PC-3 (cell line): ENCODE measurements at regions not wholly inside any gene's neighbourhood (a gene's known extent, or its start where the extent isn't known, plus 50 kb on each side); places are given as distances from the start of the nearest gene placed in this dataset.

Experiments
- ATAC-seq: fragments of 200-7000 bp; cut with Tn5 transposase; 2 replicates; pipeline ENCODE4 v1.9.1; 2020; ENCODE audit warnings: mild to moderate bottlenecking, moderate library complexity
- BruUV-seq: library from RNA; stranded (reverse); fragments of 400-500 nt; replicated peaks from 2 replicates; lab custom pipeline; 2021; lab: Mats Ljungman, UMichigan
- CTCF ChIA-PET: fragments of 300-600 bp; sonication (Branson Sonifier 250); formaldehyde crosslinking; loops from one replicate; lab custom pipeline; 2022; ENCODE audit warnings: antibody characterized with exemption; lab: Charles Lee
- POLR2A ChIA-PET: fragments of 300-600 bp; sonication (Branson Sonifier 250); formaldehyde crosslinking; loops from one replicate; lab custom pipeline; 2022; ENCODE audit warnings: antibody characterized with exemption; ENCODE audit not compliant: unreplicated experiment; lab: Charles Lee
- DNase-seq: peaks from one replicate; pipeline ENCODE4 v3.0.0-alpha.2; 2015
- H2AFZ ChIP-seq: fragments of 300-600 bp; sonication (generic); 2 replicates; pipeline ENCODE4 v1.6.0; 2016; ENCODE audit warnings: antibody characterized with exemption, low read length
- H3F3A ChIP-seq: fragments of 300-600 bp; sonication (generic); one replicate; pipeline ENCODE4 v1.6.0; 2017; ENCODE audit warnings: antibody characterized with exemption, low read length, control low read depth, mild to moderate bottlenecking; ENCODE audit not compliant: unreplicated experiment
- H3K27ac ChIP-seq: fragments of 300-600 bp; sonication (generic); 2 replicates; pipeline ENCODE4 v1.5.1; 2016; ENCODE audit warnings: mild to moderate bottlenecking, low read length
- H3K27me3 ChIP-seq: fragments of 300-600 bp; sonication (generic); 2 replicates; pipeline ENCODE4 v1.6.1; 2016; ENCODE audit warnings: low read length, mixed read lengths
- H3K36me3 ChIP-seq: fragments of 300-600 bp; sonication (generic); 2 replicates; pipeline ENCODE4 v1.6.1; 2016; ENCODE audit warnings: low read depth, mixed run types, low read length, mixed read lengths
- H3K4me1 ChIP-seq: fragments of 300-600 bp; sonication (generic); 2 replicates; pipeline ENCODE4 v1.5.1; 2016; ENCODE audit warnings: low read length; ENCODE audit not compliant: insufficient read depth
- H3K4me2 ChIP-seq: fragments of 300-600 bp; sonication (generic); 2 replicates; pipeline ENCODE4 v1.6.0; 2016; ENCODE audit warnings: low read length
- H3K4me3 ChIP-seq: fragments of 300-600 bp; sonication (generic); 2 replicates; pipeline ENCODE4 v1.5.1; 2016; ENCODE audit warnings: mild to moderate bottlenecking, low read length, mixed read lengths
- H3K79me2 ChIP-seq: fragments of 300-600 bp; sonication (generic); 2 replicates; pipeline ENCODE4 v1.6.1; 2017; ENCODE audit warnings: low read length, mixed read lengths
- H3K9ac ChIP-seq: fragments of 300-600 bp; sonication (generic); 2 replicates; pipeline ENCODE4 v1.6.0; 2016; ENCODE audit warnings: mild to moderate bottlenecking, low read length
- H3K9me2 ChIP-seq: fragments of 300-600 bp; sonication (generic); replicated peaks from 2 replicates; pipeline ENCODE4 v1.6.1; 2016; ENCODE audit warnings: mixed run types, low read length, mixed read lengths
- H3K9me3 ChIP-seq: fragments of 300-600 bp; sonication (generic); 2 replicates; pipeline ENCODE4 v1.6.1; 2016; ENCODE audit warnings: low read length, mixed read lengths
- H4K20me1 ChIP-seq: fragments of 300-600 bp; sonication (generic); 2 replicates; pipeline ENCODE4 v1.6.1; 2016; ENCODE audit warnings: low read length, mixed read lengths
- CTCF ChIP-seq: fragments of 300-600 bp; sonication (generic); conservative IDR thresholded peaks from 2 replicates; pipeline ENCODE4 v1.5.1; 2017; ENCODE audit warnings: antibody characterized with exemption, low read depth, mild to moderate bottlenecking, low read length
- EZH2 ChIP-seq: fragments of 300-600 bp; sonication (generic); IDR thresholded peaks from one replicate; pipeline ENCODE4 v1.6.1; 2017; ENCODE audit warnings: antibody characterized with exemption, mild to moderate bottlenecking, low read length; ENCODE audit not compliant: unreplicated experiment
- EZH2phosphoT487 ChIP-seq: fragments of 300-600 bp; sonication (generic); IDR thresholded peaks from 2 replicates; pipeline ENCODE4 v1.6.1; 2018; ENCODE audit warnings: mild to moderate bottlenecking, antibody characterized with exemption, low read length, borderline replicate concordance
- intact Hi-C: fragments of 100-400 bp; cut with micrococcal nuclease; formaldehyde crosslinking; loops from 2 replicates; pipeline ENCODE4 v1.9.0; 2023

- no TSS peak for BruUV-seq
- no peak for DNase-seq
- no peak for TF ChIP-seq EZH2phosphoT487
- no peak for TF ChIP-seq CTCF
- TF ChIP-seq EZH2, result no peak
These were observed 111.0 kb upstream of the HS3ST5 start for GRCh38 chr6:114453737-114454276.

GRCh38 chr6:114452785-114453401 lies 110.1 kb upstream of the HS3ST5 start:
- no peak overlapping the region for H3K4me2 ChIP-seq
- TF ChIP-seq EZH2, result no peak
- TF ChIP-seq CTCF, result no peak
- TF ChIP-seq EZH2phosphoT487, result no peak
- H3K9me3 ChIP-seq, result no peaks in the 10 kb centered on the region
- ChIA-PET CTCF (no interaction called here), POLR2A (no interaction called here)
- H3K9ac ChIP-seq, result no peak overlapping the region
- H4K20me1 ChIP-seq, result no peaks in the 10 kb centered on the region
- H3F3A ChIP-seq, result no peaks in the 10 kb centered on the region
- H3K79me2 ChIP-seq, result no peaks in the 10 kb centered on the region
- H3K9me2 ChIP-seq, result no peaks in the 10 kb centered on the region
- no peak overlapping the region for H3K4me3 ChIP-seq
- H2AFZ ChIP-seq, result no peak overlapping the region
- no peak for ATAC-seq
- BruUV-seq, result no TSS peak
- H3K27ac ChIP-seq, result no peak overlapping the region
- no peaks in the 10 kb centered on the region for H3K36me3 ChIP-seq
- no peaks in the 10 kb centered on the region for H3K4me1 ChIP-seq
- intact Hi-C loops, result no loop called here
- H3K27me3 ChIP-seq, result no peaks in the 10 kb centered on the region
- no peak for DNase-seq

More at GRCh38 chr6:114453737-114454276, 111.0 kb upstream of the HS3ST5 start:
- no peak overlapping the region for H2AFZ ChIP-seq
- no peaks in the 10 kb centered on the region for H3F3A ChIP-seq
- no peaks in the 10 kb centered on the region for H3K36me3 ChIP-seq
- H3K27ac ChIP-seq, result no peak overlapping the region
- no peak overlapping the region for H3K4me3 ChIP-seq
- no peak overlapping the region for H3K9ac ChIP-seq
- ChIA-PET CTCF (interaction anchor here (0.6 kb wide), 1 partner anchor 111 kb away, joined by 3 read pairs; the partner anchor contains the start of gene HS3ST5), POLR2A (no interaction called here)
- H3K27me3 ChIP-seq, result no peaks in the 10 kb centered on the region
- H3K4me1 ChIP-seq, result no peaks in the 10 kb centered on the region
- no peaks in the 10 kb centered on the region for H4K20me1 ChIP-seq
- no peaks in the 10 kb centered on the region for H3K79me2 ChIP-seq
- no peak for ATAC-seq
- H3K4me2 ChIP-seq, result no peak overlapping the region
- no peaks in the 10 kb centered on the region for H3K9me2 ChIP-seq
- no peaks in the 10 kb centered on the region for H3K9me3 ChIP-seq
- intact Hi-C loops, result no loop called here

- ChIA-PET CTCF (no interaction called here), POLR2A (no interaction called here)
- Histone ChIP-seq H3K4me2 (no peak overlapping the region), H3K79me2 (no peaks in the 10 kb centered on the region), H3K27ac (no peak overlapping the region), H3K9me3 (no peaks in the 10 kb centered on the region), H3K9me2 (no peaks in the 10 kb centered on the region), H3K4me1 (no peaks in the 10 kb centered on the region), H3K9ac (no peak overlapping the region), H4K20me1 (no peaks in the 10 kb centered on the region), H3K27me3 (no peaks in the 10 kb centered on the region), H2AFZ (no peak overlapping the region), H3K36me3 (no peaks in the 10 kb centered on the region), H3K4me3 (no peak overlapping the region), H3F3A (no peaks in the 10 kb centered on the region)
- TF ChIP-seq EZH2 (no peak), EZH2phosphoT487 (no peak), CTCF (no peak)
- BruUV-seq, result no TSS peak
- ATAC-seq, result no peak
- no peak for DNase-seq
- intact Hi-C loops, result no loop called here
These were observed 107.8 kb upstream of the HS3ST5 start for GRCh38 chr6:114450631-114451030.
